WTC11 (cell line): ENCODE measurements at regions not wholly inside any gene's neighbourhood (a gene's known extent, or its start where the extent isn't known, plus 50 kb on each side); places are given as distances from the start of the nearest gene placed in this dataset.

Source experiments
- ATAC-seq: fragments of 200-7000 bp; cut with Tn5 transposase; 2 replicates; pipeline ENCODE4 v1.10.0; 2021; ENCODE audit warnings: mild to moderate bottlenecking, moderate library complexity
- CTCF ChIA-PET: fragments of 300-600 bp; sonication (Branson Sonifier 250); formaldehyde crosslinking; loops from one replicate; lab custom pipeline; 2021; ENCODE audit warnings: antibody characterized with exemption; lab: Charles Lee
- POLR2A ChIA-PET: fragments of 350-600 bp; sonication (Branson Sonifier 250); formaldehyde crosslinking; loops from one replicate; lab custom pipeline; 2021; ENCODE audit warnings: antibody characterized with exemption; lab: Charles Lee
- DNase-seq: peaks from one replicate; pipeline ENCODE4 v3.0.0; 2021; ENCODE audit warnings: low spot score
- H3K27ac Mint-ChIP-seq: 2 replicates; pipeline ENCODE4 v1.8.0; 2021; ENCODE audit warnings: mixed read lengths
- H3K27me3 Mint-ChIP-seq: 2 replicates; pipeline ENCODE4 v1.8.0; 2021; ENCODE audit warnings: low read depth, mild to moderate bottlenecking, moderate library complexity, mixed read lengths
- H3K36me3 Mint-ChIP-seq: 2 replicates; pipeline ENCODE4 v1.8.0; 2021; ENCODE audit warnings: mixed read lengths
- H3K4me1 Mint-ChIP-seq: 2 replicates; pipeline ENCODE4 v1.8.0; 2022; ENCODE audit warnings: mixed read lengths
- H3K4me3 Mint-ChIP-seq: 2 replicates; pipeline ENCODE4 v1.8.0; 2021; ENCODE audit warnings: mild to moderate bottlenecking, moderate library complexity, mixed read lengths
- H3K9me3 Mint-ChIP-seq: 2 replicates; pipeline ENCODE4 v1.8.0; 2021; ENCODE audit warnings: mixed read lengths
- AR ChIP-seq: fragments of 250-450 bp; sonication (Bioruptor Pico); IDR thresholded peaks from 2 replicates; pipeline ENCODE4 v1.9.0; 2021; ENCODE audit warnings: mild to moderate bottlenecking
- CBFB ChIP-seq: sonication (generic); formaldehyde crosslinking; IDR thresholded peaks from 2 replicates; pipeline ENCODE4 v1.8.1; 2022; ENCODE audit warnings: mild to moderate bottlenecking, low read depth, missing genetic modification reagents
- CDX4 ChIP-seq: fragments of 250-450 bp; sonication (Bioruptor Pico); IDR thresholded peaks from 2 replicates; pipeline ENCODE4 v1.9.0; 2021; ENCODE audit warnings: moderate library complexity, mild to moderate bottlenecking, inconsistent platforms, borderline replicate concordance
- CREB1 ChIP-seq: sonication (generic); formaldehyde crosslinking; IDR thresholded peaks from 2 replicates; pipeline ENCODE4 v1.8.0; 2023; ENCODE audit warnings: mild to moderate bottlenecking, missing genetic modification reagents
- E2F5 ChIP-seq: sonication (generic); formaldehyde crosslinking; IDR thresholded peaks from 2 replicates; pipeline ENCODE4 v1.8.1; 2022; ENCODE audit warnings: mild to moderate bottlenecking, moderate library complexity, missing genetic modification reagents
- ELF4 ChIP-seq: sonication (generic); formaldehyde crosslinking; IDR thresholded peaks from 2 replicates; pipeline ENCODE4 v1.8.1; 2022; ENCODE audit warnings: low read depth, mild to moderate bottlenecking, moderate library complexity, missing genetic modification reagents
- ESRRA ChIP-seq: sonication (generic); formaldehyde crosslinking; IDR thresholded peaks from 2 replicates; pipeline ENCODE4 v1.8.1; 2022; ENCODE audit warnings: mild to moderate bottlenecking, missing genetic modification reagents, borderline replicate concordance
- FOXK1 ChIP-seq: sonication (generic); formaldehyde crosslinking; IDR thresholded peaks from 2 replicates; pipeline ENCODE4 v1.8.0; 2022; ENCODE audit warnings: mild to moderate bottlenecking, moderate library complexity, missing genetic modification reagents
- HMGA2 ChIP-seq: fragments of 250-450 bp; sonication (Bioruptor Pico); IDR thresholded peaks from 2 replicates; pipeline ENCODE4 v1.4.0; 2021; ENCODE audit warnings: mild to moderate bottlenecking, moderate library complexity
- HMGXB4 ChIP-seq: sonication (generic); formaldehyde crosslinking; IDR thresholded peaks from 2 replicates; pipeline ENCODE4 v1.8.1; 2023; ENCODE audit warnings: mild to moderate bottlenecking, moderate library complexity, missing genetic modification reagents
- IRF1 ChIP-seq: sonication (generic); formaldehyde crosslinking; IDR thresholded peaks from 2 replicates; pipeline ENCODE4 v1.8.0; 2023; ENCODE audit warnings: missing genetic modification reagents
- JAZF1 ChIP-seq: fragments of 250-450 bp; sonication (Bioruptor Pico); IDR thresholded peaks from 2 replicates; pipeline ENCODE4 v1.9.0; 2021; ENCODE audit warnings: moderate library complexity, mild to moderate bottlenecking, inconsistent platforms
- KAT7 ChIP-seq: sonication (generic); formaldehyde crosslinking; IDR thresholded peaks from 2 replicates; pipeline ENCODE4 v1.8.1; 2023; ENCODE audit warnings: missing genetic modification reagents, mild to moderate bottlenecking, borderline replicate concordance
- MAX ChIP-seq: sonication (generic); formaldehyde crosslinking; IDR thresholded peaks from 2 replicates; pipeline ENCODE4 v1.8.0; 2022; ENCODE audit warnings: mild to moderate bottlenecking, missing genetic modification reagents
- NR1H2 ChIP-seq: sonication (generic); formaldehyde crosslinking; IDR thresholded peaks from 2 replicates; pipeline ENCODE4 v1.9.0; 2021; ENCODE audit warnings: mild to moderate bottlenecking, moderate library complexity, missing genetic modification reagents
- RORB ChIP-seq: fragments of 250-450 bp; sonication (Bioruptor Pico); IDR thresholded peaks from 2 replicates; pipeline ENCODE4 v1.9.0; 2021; ENCODE audit warnings: mild to moderate bottlenecking
- SMAD3 ChIP-seq: sonication (generic); formaldehyde crosslinking; IDR thresholded peaks from 2 replicates; pipeline ENCODE4 v1.8.0; 2022; ENCODE audit warnings: missing genetic modification reagents, mild to moderate bottlenecking, borderline replicate concordance
- SMAD4 ChIP-seq: sonication (generic); formaldehyde crosslinking; IDR thresholded peaks from 2 replicates; pipeline ENCODE4 v1.8.0; 2022; ENCODE audit warnings: mild to moderate bottlenecking, missing genetic modification reagents
- SOX15 ChIP-seq: fragments of 250-450 bp; sonication (Bioruptor Pico); IDR thresholded peaks from 2 replicates; pipeline ENCODE4 v1.9.0; 2021; ENCODE audit warnings: mild to moderate bottlenecking
- USF2 ChIP-seq: sonication (generic); formaldehyde crosslinking; IDR thresholded peaks from 2 replicates; pipeline ENCODE4 v1.8.1; 2023; ENCODE audit warnings: mild to moderate bottlenecking, missing genetic modification reagents, moderate library complexity
- ZNF232 ChIP-seq: sonication (generic); formaldehyde crosslinking; IDR thresholded peaks from 2 replicates; pipeline ENCODE4 v1.8.0; 2022; ENCODE audit warnings: mild to moderate bottlenecking, missing genetic modification reagents
- ZNF416 ChIP-seq: fragments of 250-450 bp; sonication (Bioruptor Pico); IDR thresholded peaks from 2 replicates; pipeline ENCODE4 v1.9.0; 2021; ENCODE audit warnings: mild to moderate bottlenecking, inconsistent platforms
- ZNF532 ChIP-seq: fragments of 250-450 bp; sonication (Bioruptor Pico); IDR thresholded peaks from 2 replicates; pipeline ENCODE4 v1.9.0; 2021; ENCODE audit warnings: mild to moderate bottlenecking, borderline replicate concordance
- ZSCAN18 ChIP-seq: fragments of 250-450 bp; sonication (Bioruptor Pico); IDR thresholded peaks from 2 replicates; pipeline ENCODE4 v2.1.2; 2022; ENCODE audit warnings: mild to moderate bottlenecking, moderate library complexity

- no peak for ATAC-seq
- CTCF ChIA-PET, result no interaction called here
- no peaks in the 10 kb centered on the region for H3K27me3 Mint-ChIP-seq
- H3K36me3 Mint-ChIP-seq, result peaks cover 4% of the 10 kb centered on the region; the same call in 1 of the 2 replicates
- DNase-seq, result no peak
- POLR2A ChIA-PET, result no interaction called here
- H3K4me3 Mint-ChIP-seq, result no peak overlapping the region
- H3K27ac Mint-ChIP-seq, result no peak overlapping the region
- H3K9me3 Mint-ChIP-seq, result peaks cover 17% of the 10 kb centered on the region
- H3K4me1 Mint-ChIP-seq, result peaks cover 35% of the 10 kb centered on the region
- TF ChIP-seq SOX15 (CRISPR knock-in tag) (no peak), ELF4 (CRISPR knock-in tag) (no peak), USF2 (CRISPR knock-in tag) (no peak), MAX (CRISPR knock-in tag) (no peak), ZNF416 (no peak), CBFB (CRISPR knock-in tag) (no peak), IRF1 (CRISPR knock-in tag) (no peak), ZSCAN18 (CRISPR knock-in tag) (no peak), SMAD3 (CRISPR knock-in tag) (no peak), KAT7 (CRISPR knock-in tag) (no peak), ZNF532 (no peak), AR (CRISPR knock-in tag) (no peak), NR1H2 (CRISPR knock-in tag) (no peak)
These were observed 65.3 kb upstream of the CD96 start for GRCh38 chr3:111476701-111477100.

GRCh38 chr3:111480091-111480490 lies 61.9 kb upstream of the CD96 start:
- H3K9me3 Mint-ChIP-seq, result peaks cover 17% of the 10 kb centered on the region; the same call in 1 of the 2 replicates
- CTCF ChIA-PET, result no interaction called here
- peaks cover 15% of the 10 kb centered on the region for H3K4me1 Mint-ChIP-seq
- no peak overlapping the region for H3K4me3 Mint-ChIP-seq
- no peaks in the 10 kb centered on the region for H3K36me3 Mint-ChIP-seq
- no peak overlapping the region for H3K27ac Mint-ChIP-seq
- no peak for ATAC-seq
- no peaks in the 10 kb centered on the region for H3K27me3 Mint-ChIP-seq
- DNase-seq, result no peak
- POLR2A ChIA-PET, result no interaction called here
- TF ChIP-seq FOXK1 (CRISPR knock-in tag) (no peak), SMAD4 (CRISPR knock-in tag) (no peak), JAZF1 (CRISPR knock-in tag) (no peak), E2F5 (CRISPR knock-in tag) (no peak), CREB1 (CRISPR knock-in tag) (no peak), ESRRA (no peak), CDX4 (CRISPR knock-in tag) (no peak), RORB (CRISPR knock-in tag) (no peak), ZNF232 (no peak), HMGXB4 (CRISPR knock-in tag) (no peak), HMGA2 (CRISPR knock-in tag) (no peak)
